HCT116 (cell line): ENCODE measurements at regions not wholly inside any gene's neighbourhood (a gene's known extent, or its start where the extent isn't known, plus 50 kb on each side); places are given as distances from the start of the nearest gene placed in this dataset.

ENCODE experiments used
- ATAC-seq: fragments of 200-7000 bp; cut with Tn5 transposase; 2 replicates; pipeline ENCODE4 v1.9.1; 2020; ENCODE audit warnings: mild to moderate bottlenecking, moderate library complexity
- BruUV-seq: library from RNA; stranded (reverse); fragments of 400-500 nt; replicated peaks from 2 replicates; lab custom pipeline; 2021; lab: Mats Ljungman, UMichigan
- CTCF ChIA-PET: fragments of 300-600 bp; sonication (Branson Sonifier 250); formaldehyde crosslinking; loops from one replicate; lab custom pipeline; 2021; ENCODE audit warnings: antibody characterized with exemption; lab: Charles Lee
- POLR2A ChIA-PET: fragments of 300-600, 350-600 bp; sonication (Branson Sonifier 250); formaldehyde crosslinking; loops from one replicate; lab custom pipeline; 2021; ENCODE audit warnings: antibody characterized with exemption; lab: Charles Lee
- RAD21 ChIA-PET, 2 experiments: fragments of 300-600 bp; sonication (Branson Sonifier 250); formaldehyde crosslinking; loops; one replicate each; lab custom pipeline; 2023; ENCODE audit warnings: low total read pairs in 2 of 2; ENCODE audit not compliant: uncharacterized antibody in 2 of 2, unreplicated experiment in 2 of 2, low non-redundant PET in 1 of 2; lab: Charles Lee
- DNase-seq: peaks from one replicate; pipeline ENCODE4 v3.0.0-alpha.2; 2010; ENCODE audit warnings: low read depth, low spot score
- H2AFZ ChIP-seq: fragments of 200-600 bp; shearing (Covaris generic), sonication (generic); 2 replicates; pipeline ENCODE4 v1.6.1; 2017; ENCODE audit warnings: low read depth, mixed run types, mixed read lengths, antibody characterized with exemption, low read length; ENCODE audit not compliant: poor library complexity, severe bottlenecking
- H3K27ac ChIP-seq: 2 replicates; pipeline ENCODE4 v1.5.1; 2012; ENCODE audit warnings: low read depth, low read length
- H3K27me3 ChIP-seq: fragments of 200-600 bp; sonication (generic); 2 replicates; pipeline ENCODE4 v1.6.1; 2016; ENCODE audit warnings: mixed run types, low read length, mixed read lengths; ENCODE audit not compliant: insufficient read depth
- H3K36me3 ChIP-seq, 2 experiments: fragments of 200-500 bp in 1 of 2; fragments of 200-600 bp in 1 of 2; sonication (Bioruptor generic) in 1 of 2; sonication (generic) in 1 of 2; 2 replicates each; pipeline versions ENCODE4 v1.5.1 to v1.6.1; 2014 to 2016; ENCODE audit warnings: low read length in 2 of 2, inconsistent platforms in 1 of 2, mixed read lengths in 1 of 2, mixed run types in 1 of 2; ENCODE audit not compliant: insufficient read depth in 2 of 2, control insufficient read depth in 1 of 2
- H3K4me1 ChIP-seq, 2 experiments: fragments of 200-600 bp in 1 of 2; sonication (generic) in 1 of 2; 2 replicates each; pipeline versions ENCODE4 v1.5.1 to v1.6.1; 2012 to 2017; ENCODE audit warnings: low read length in 2 of 2, inconsistent platforms in 1 of 2, mild to moderate bottlenecking in 1 of 2, mixed read lengths in 1 of 2, mixed run types in 1 of 2, moderate library complexity in 1 of 2; ENCODE audit not compliant: insufficient read depth in 2 of 2, control insufficient read depth in 1 of 2
- H3K4me2 ChIP-seq: fragments of 200-600 bp; sonication (generic); 2 replicates; pipeline ENCODE4 v1.6.1; 2017; ENCODE audit warnings: mixed run types, low read length, mixed read lengths
- H3K4me3 ChIP-seq, 2 experiments: fragments of 200-600 bp in 1 of 2; sonication (generic) in 1 of 2; replicated peaks in 1 of 2; 2 replicates each; pipeline ENCODE4 v1.5.1; 2011 to 2016; ENCODE audit warnings: low read length in 2 of 2, control low read depth in 1 of 2, low read depth in 1 of 2, mild to moderate bottlenecking in 1 of 2, mixed read lengths in 1 of 2, mixed run types in 1 of 2
- H3K79me2 ChIP-seq: fragments of 200-600 bp; sonication (generic); 2 replicates; pipeline ENCODE4 v1.6.1; 2017; ENCODE audit warnings: mild to moderate bottlenecking, mixed run types, low read length, moderate library complexity, mixed read lengths; ENCODE audit not compliant: insufficient read depth
- H3K9ac ChIP-seq: fragments of 200-600 bp; sonication (generic); 2 replicates; pipeline ENCODE4 v1.6.1; 2016; ENCODE audit warnings: low read length, mixed read lengths
- H3K9me2 ChIP-seq: fragments of 200-600 bp; sonication (generic), shearing (Covaris generic); 2 replicates; pipeline ENCODE4 v1.6.1; 2017; ENCODE audit warnings: mixed run types, mild to moderate bottlenecking, moderate library complexity; ENCODE audit not compliant: insufficient read depth
- H3K9me3 ChIP-seq, 2 experiments: fragments of 200-500 bp in 1 of 2; fragments of 200-600 bp in 1 of 2; sonication (Bioruptor generic) in 1 of 2; sonication (generic) in 1 of 2; 2 replicates each; pipeline ENCODE4 v1.6.1; 2014 to 2017; ENCODE audit warnings: low read length in 2 of 2, mixed read lengths in 2 of 2, inconsistent platforms in 1 of 2, low read depth in 1 of 2, mild to moderate bottlenecking in 1 of 2, mixed run types in 1 of 2, moderate library complexity in 1 of 2; ENCODE audit not compliant: control insufficient read depth in 1 of 2, insufficient read depth in 1 of 2
- H4K20me1 ChIP-seq: fragments of 200-600 bp; sonication (generic), shearing (Covaris generic); 2 replicates; pipeline ENCODE4 v1.6.1; 2017; ENCODE audit warnings: mixed run types, mild to moderate bottlenecking, moderate library complexity; ENCODE audit not compliant: insufficient read depth
- CBX3 ChIP-seq: IDR thresholded peaks from 2 replicates; pipeline ENCODE4 v1.6.1; 2012; ENCODE audit warnings: low read depth
- EGR1 ChIP-seq: IDR thresholded peaks from 2 replicates; pipeline ENCODE4 v1.6.1; 2012; ENCODE audit warnings: low read depth
- ELF1 ChIP-seq: IDR thresholded peaks from 2 replicates; pipeline ENCODE4 v1.6.1; 2012; ENCODE audit warnings: low read depth, borderline replicate concordance
- EZH2 ChIP-seq: fragments of 200-600 bp; sonication (generic); IDR thresholded peaks from 2 replicates; pipeline ENCODE4 v1.6.1; 2017; ENCODE audit warnings: antibody characterized with exemption, mixed run types
- JUND ChIP-seq: IDR thresholded peaks from 2 replicates; pipeline ENCODE4 v1.6.1; 2012
- RAD21 ChIP-seq: IDR thresholded peaks from 2 replicates; pipeline ENCODE4 v1.6.1; 2012; ENCODE audit warnings: low read depth, mild to moderate bottlenecking
- SIN3A ChIP-seq: IDR thresholded peaks from 2 replicates; pipeline ENCODE4 v1.6.1; 2012; ENCODE audit warnings: low read depth
- TCF7L2 ChIP-seq: IDR thresholded peaks from 2 replicates; pipeline ENCODE4 v1.7.0; 2011; ENCODE audit warnings: borderline replicate concordance, inconsistent platforms; ENCODE audit not compliant: insufficient read depth, insufficient read length; ENCODE audit errors: extremely low read depth
- intact Hi-C: fragments of 100-400 bp; cut with micrococcal nuclease; formaldehyde crosslinking; loops from 2 replicates; pipeline ENCODE4 v1.10.0; 2022
- TF ChIP-seq, protein P1 (sequence below): IDR thresholded peaks from 2 replicates; pipeline ENCODE4 v1.6.1; 2011; ENCODE audit warnings: mild to moderate bottlenecking, low read length, moderate library complexity; ENCODE audit not compliant: insufficient replicate concordance; ENCODE audit errors: extremely low read depth
- TF ChIP-seq, protein P2 (sequence below), 3 experiments: fragments of 200-600 bp in 1 of 3; sonication (generic) in 1 of 3; IDR thresholded peaks in 2 of 3; conservative IDR thresholded peaks in 1 of 3; 2 replicates each; pipeline ENCODE4 v1.5.1; 2012 to 2017; ENCODE audit warnings: low read depth in 2 of 3, low read length in 2 of 3, antibody characterized with exemption in 1 of 3, borderline replicate concordance in 1 of 3, control low read depth in 1 of 3, mild to moderate bottlenecking in 1 of 3, mixed read lengths in 1 of 3, mixed run types in 1 of 3, moderate library complexity in 1 of 3; ENCODE audit not compliant: insufficient read depth in 1 of 3
- TF ChIP-seq, protein P3 (sequence below): IDR thresholded peaks from 2 replicates; pipeline ENCODE4 v1.6.1; 2012; ENCODE audit warnings: low read depth
- TF ChIP-seq, protein P4 (sequence below): IDR thresholded peaks from 2 replicates; pipeline ENCODE4 v1.6.1; 2012
- TF ChIP-seq, protein P5 (sequence below): IDR thresholded peaks from 2 replicates; pipeline ENCODE4 v1.6.1; 2012

DNA sequence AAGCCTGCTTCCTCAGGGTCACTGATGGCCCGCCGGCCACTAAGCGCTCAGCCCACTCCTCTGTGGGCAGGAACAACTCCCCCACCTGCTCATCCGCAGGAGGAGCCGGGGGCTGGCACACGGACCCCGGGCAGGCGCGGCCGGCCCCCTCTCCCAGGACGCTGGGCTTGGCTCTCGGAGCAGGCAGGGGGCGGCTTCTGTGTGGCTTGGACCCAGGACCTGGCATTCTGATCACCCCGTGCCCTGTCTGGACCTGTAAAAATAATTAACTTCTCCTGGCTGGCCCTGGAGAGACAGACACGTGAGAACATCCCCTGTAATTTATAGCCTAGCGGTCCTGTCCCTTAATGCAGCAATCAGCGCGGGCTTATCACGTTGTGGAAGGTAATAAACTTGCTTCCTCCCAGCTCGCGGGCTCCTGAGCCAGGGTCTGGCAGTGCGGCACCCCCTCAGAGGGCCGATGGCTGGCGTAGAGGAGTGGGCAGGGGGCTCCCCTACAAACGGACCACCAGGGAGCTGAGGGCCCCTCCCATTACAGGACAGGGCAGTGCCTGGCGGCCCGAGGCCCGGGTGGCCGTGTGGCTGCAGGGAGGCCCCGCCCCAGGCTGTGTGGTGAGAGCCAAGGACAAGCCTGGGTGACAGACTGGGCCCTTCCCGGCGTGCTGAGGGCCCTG, 84.5 kb upstream of the NKX1-1 start:
- H3K4me1 ChIP-seq, result no peaks in the 10 kb centered on the region
- no peaks in the 10 kb centered on the region for H3K79me2 ChIP-seq
- intact Hi-C loops, result no loop called here
- H3K9me3 ChIP-seq, result peaks cover 3 to 7% of the 10 kb centered on the region in 2 experiments; a peak in 2 of 4 replicates
- H4K20me1 ChIP-seq, result no peaks in the 10 kb centered on the region
- no peak overlapping the region for H3K4me3 ChIP-seq
- no TSS peak for BruUV-seq
- no peaks in the 10 kb centered on the region for H3K9me2 ChIP-seq
- ATAC-seq (no peak), DNase-seq (no peak)
- no peak overlapping the region for H3K27ac ChIP-seq
- H3K36me3 ChIP-seq, result no peaks in the 10 kb centered on the region
- H3K9ac ChIP-seq, result no peak overlapping the region
- ChIA-PET POLR2A (no interaction called here), RAD21 (no interaction called here), CTCF (no interaction called here)
- TF ChIP-seq, protein P1, sequence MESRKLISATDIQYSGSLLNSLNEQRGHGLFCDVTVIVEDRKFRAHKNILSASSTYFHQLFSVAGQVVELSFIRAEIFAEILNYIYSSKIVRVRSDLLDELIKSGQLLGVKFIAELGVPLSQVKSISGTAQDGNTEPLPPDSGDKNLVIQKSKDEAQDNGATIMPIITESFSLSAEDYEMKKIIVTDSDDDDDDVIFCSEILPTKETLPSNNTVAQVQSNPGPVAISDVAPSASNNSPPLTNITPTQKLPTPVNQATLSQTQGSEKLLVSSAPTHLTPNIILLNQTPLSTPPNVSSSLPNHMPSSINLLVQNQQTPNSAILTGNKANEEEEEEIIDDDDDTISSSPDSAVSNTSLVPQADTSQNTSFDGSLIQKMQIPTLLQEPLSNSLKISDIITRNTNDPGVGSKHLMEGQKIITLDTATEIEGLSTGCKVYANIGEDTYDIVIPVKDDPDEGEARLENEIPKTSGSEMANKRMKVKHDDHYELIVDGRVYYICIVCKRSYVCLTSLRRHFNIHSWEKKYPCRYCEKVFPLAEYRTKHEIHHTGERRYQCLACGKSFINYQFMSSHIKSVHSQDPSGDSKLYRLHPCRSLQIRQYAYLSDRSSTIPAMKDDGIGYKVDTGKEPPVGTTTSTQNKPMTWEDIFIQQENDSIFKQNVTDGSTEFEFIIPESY, result no peak
- no peak for TF ChIP-seq EGR1
- TF ChIP-seq RAD21, result no peak
- no peak for TF ChIP-seq TCF7L2
- TF ChIP-seq JUND, result no peak
- no peak for TF ChIP-seq EZH2
- TF ChIP-seq, protein P2, sequence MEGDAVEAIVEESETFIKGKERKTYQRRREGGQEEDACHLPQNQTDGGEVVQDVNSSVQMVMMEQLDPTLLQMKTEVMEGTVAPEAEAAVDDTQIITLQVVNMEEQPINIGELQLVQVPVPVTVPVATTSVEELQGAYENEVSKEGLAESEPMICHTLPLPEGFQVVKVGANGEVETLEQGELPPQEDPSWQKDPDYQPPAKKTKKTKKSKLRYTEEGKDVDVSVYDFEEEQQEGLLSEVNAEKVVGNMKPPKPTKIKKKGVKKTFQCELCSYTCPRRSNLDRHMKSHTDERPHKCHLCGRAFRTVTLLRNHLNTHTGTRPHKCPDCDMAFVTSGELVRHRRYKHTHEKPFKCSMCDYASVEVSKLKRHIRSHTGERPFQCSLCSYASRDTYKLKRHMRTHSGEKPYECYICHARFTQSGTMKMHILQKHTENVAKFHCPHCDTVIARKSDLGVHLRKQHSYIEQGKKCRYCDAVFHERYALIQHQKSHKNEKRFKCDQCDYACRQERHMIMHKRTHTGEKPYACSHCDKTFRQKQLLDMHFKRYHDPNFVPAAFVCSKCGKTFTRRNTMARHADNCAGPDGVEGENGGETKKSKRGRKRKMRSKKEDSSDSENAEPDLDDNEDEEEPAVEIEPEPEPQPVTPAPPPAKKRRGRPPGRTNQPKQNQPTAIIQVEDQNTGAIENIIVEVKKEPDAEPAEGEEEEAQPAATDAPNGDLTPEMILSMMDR (IDR thresholded peaks at IDR 0.05 in 2 of 3, conservative IDR thresholded peaks at IDR 0.05 in 1 of 3; ENCODE audit: borderline replicate concordance in 1 of 3, insufficient read depth in 1 of 3, low read depth in 2 of 3, low read length in 2 of 3), result no peak
- TF ChIP-seq, protein P3, sequence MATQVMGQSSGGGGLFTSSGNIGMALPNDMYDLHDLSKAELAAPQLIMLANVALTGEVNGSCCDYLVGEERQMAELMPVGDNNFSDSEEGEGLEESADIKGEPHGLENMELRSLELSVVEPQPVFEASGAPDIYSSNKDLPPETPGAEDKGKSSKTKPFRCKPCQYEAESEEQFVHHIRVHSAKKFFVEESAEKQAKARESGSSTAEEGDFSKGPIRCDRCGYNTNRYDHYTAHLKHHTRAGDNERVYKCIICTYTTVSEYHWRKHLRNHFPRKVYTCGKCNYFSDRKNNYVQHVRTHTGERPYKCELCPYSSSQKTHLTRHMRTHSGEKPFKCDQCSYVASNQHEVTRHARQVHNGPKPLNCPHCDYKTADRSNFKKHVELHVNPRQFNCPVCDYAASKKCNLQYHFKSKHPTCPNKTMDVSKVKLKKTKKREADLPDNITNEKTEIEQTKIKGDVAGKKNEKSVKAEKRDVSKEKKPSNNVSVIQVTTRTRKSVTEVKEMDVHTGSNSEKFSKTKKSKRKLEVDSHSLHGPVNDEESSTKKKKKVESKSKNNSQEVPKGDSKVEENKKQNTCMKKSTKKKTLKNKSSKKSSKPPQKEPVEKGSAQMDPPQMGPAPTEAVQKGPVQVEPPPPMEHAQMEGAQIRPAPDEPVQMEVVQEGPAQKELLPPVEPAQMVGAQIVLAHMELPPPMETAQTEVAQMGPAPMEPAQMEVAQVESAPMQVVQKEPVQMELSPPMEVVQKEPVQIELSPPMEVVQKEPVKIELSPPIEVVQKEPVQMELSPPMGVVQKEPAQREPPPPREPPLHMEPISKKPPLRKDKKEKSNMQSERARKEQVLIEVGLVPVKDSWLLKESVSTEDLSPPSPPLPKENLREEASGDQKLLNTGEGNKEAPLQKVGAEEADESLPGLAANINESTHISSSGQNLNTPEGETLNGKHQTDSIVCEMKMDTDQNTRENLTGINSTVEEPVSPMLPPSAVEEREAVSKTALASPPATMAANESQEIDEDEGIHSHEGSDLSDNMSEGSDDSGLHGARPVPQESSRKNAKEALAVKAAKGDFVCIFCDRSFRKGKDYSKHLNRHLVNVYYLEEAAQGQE, result no peak
- no peak for TF ChIP-seq CBX3
- TF ChIP-seq, protein P4, sequence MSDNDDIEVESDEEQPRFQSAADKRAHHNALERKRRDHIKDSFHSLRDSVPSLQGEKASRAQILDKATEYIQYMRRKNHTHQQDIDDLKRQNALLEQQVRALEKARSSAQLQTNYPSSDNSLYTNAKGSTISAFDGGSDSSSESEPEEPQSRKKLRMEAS, result no peak
- TF ChIP-seq ELF1, result no peak
- TF ChIP-seq, protein P5, sequence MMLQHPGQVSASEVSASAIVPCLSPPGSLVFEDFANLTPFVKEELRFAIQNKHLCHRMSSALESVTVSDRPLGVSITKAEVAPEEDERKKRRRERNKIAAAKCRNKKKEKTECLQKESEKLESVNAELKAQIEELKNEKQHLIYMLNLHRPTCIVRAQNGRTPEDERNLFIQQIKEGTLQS, result no peak
- no peak for TF ChIP-seq SIN3A
- H3K27me3 ChIP-seq, result no peaks in the 10 kb centered on the region
- no peak overlapping the region for H3K4me2 ChIP-seq
- H2AFZ ChIP-seq, result no peak overlapping the region
